Adrenal gland (tissue), 5 donors: ENCODE measurements at regions not wholly inside any gene's neighbourhood (a gene's known extent, or its start where the extent isn't known, plus 50 kb on each side); places are given as distances from the start of the nearest gene placed in this dataset.

Experiments used
- CTCF ChIP-seq, 6 experiments: fragments of 450-650 bp in 4 of 6; fragments of 200-600 bp in 2 of 6; sonication (generic) in 1 of 6; IDR thresholded peaks; 1 replicate in 5 of 6; 2 replicates in 1 of 6; pipeline versions ENCODE4 v1.5.1 to v1.8.0; 2016 to 2021; ENCODE audit warnings: antibody characterized with exemption in 6 of 6, mild to moderate bottlenecking in 2 of 6, moderate library complexity in 1 of 6
- POLR2A ChIP-seq, 2 donors: fragments of 450-650 bp; IDR thresholded peaks; one replicate each; pipeline ENCODE4 v1.6.1; 2017; ENCODE audit warnings: antibody characterized with exemption in 2 of 2, mild to moderate bottlenecking in 2 of 2, moderate library complexity in 1 of 2
- donor health status: DM: no; HTN: no; CAD: no.

- TF ChIP-seq CTCF (IDR thresholded peaks at IDR 0.05) (no peak), POLR2A (IDR thresholded peaks at IDR 0.05) (no peak)
Observed at GRCh38 chr2:140177086-140177485, 1396.9 kb upstream of the NXPH2 start.
